HAP-1 (cell line): ENCODE measurements at regions not wholly inside any gene's neighbourhood (a gene's known extent, or its start where the extent isn't known, plus 50 kb on each side); places are given as distances from the start of the nearest gene placed in this dataset.

Source experiments
- DNase-seq, 2 experiments: peaks; one replicate each; pipeline ENCODE4 v3.0.0-alpha.2; 2016 to 2020; ENCODE audit warnings: low spot score in 2 of 2
- H3K27me3 ChIP-seq: fragments of 250-450 bp; sonication (Bioruptor Pico); 2 replicates; pipeline ENCODE4 v1.5.1; 2020; ENCODE audit warnings: low read depth, mild to moderate bottlenecking, moderate library complexity
- H3K36me3 ChIP-seq: fragments of 250-450 bp; sonication (Bioruptor Pico); replicated peaks from 2 replicates; pipeline ENCODE4 v1.5.1; 2020; ENCODE audit warnings: mild to moderate bottlenecking
- H3K4me1 ChIP-seq: fragments of 250-450 bp; sonication (Bioruptor Pico); 2 replicates; pipeline ENCODE4 v1.5.1; 2020; ENCODE audit warnings: mild to moderate bottlenecking
- H3K4me3 ChIP-seq: fragments of 250-450 bp; sonication (Bioruptor Pico); 2 replicates; pipeline ENCODE4 v1.5.1; 2020; ENCODE audit warnings: mild to moderate bottlenecking, moderate library complexity
- H3K9me3 ChIP-seq: fragments of 250-450 bp; sonication (Bioruptor Pico); 2 replicates; pipeline ENCODE4 v1.5.1; 2020; ENCODE audit warnings: mild to moderate bottlenecking, moderate library complexity
- in situ Hi-C: fragments of 300-500 bp; cut with MboI; formaldehyde crosslinking; loops from 3 replicates; pipeline ENCODE4 v1.14.3; 2020; ENCODE audit warnings: low sequenced_read_pairs, inconsistent platforms, mixed read lengths

GRCh38 chr6:22929311-22929985 lies 360.1 kb downstream of the HDGFL1 start:
- no peak for DNase-seq
- Histone ChIP-seq H3K36me3 (no peaks in the 10 kb centered on the region), H3K4me3 (no peak overlapping the region), H3K4me1 (no peaks in the 10 kb centered on the region), H3K27me3 (no peaks in the 10 kb centered on the region), H3K9me3 (no peaks in the 10 kb centered on the region)
- in situ Hi-C loops: no loop called here

DNA sequence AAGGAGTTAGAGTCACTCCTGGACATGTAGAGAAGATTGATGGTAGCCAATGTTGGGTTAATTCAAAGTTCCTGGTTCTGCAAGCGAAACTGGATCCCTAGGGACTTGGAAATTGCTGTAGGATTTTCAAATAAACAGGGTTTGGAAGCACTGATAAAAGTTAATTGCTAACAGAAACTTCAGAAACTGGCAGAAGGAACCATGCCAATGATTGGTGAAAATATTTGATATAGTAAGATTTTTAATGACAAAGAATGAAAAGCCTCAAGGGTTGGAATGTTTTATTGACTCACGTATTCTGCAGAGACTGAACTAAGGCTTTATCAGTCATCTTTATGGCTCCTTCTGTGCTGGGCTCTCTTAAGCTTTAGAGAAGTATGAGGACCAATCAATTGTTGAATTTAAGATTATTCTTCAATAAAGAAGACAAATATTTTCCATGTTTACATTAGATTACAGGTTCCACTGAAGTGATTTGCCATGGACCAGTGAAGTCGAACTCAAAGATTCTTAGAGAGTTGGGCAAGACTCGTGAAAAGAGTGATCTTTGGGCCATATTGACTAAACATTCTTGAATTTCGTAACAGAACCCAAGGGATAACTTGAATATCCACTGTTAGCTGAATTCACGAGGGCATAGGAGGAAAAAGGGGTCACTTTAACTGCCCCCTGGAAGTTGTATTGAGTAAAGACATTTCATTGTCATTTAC lies 371.4 kb downstream of the HDGFL1 start:
- in situ Hi-C loops: no loop called here
- no peak for DNase-seq

GRCh38 chr6:22942403-22942802 lies 373.0 kb downstream of the HDGFL1 start:
- Histone ChIP-seq H3K27me3 (no peaks in the 10 kb centered on the region), H3K4me1 (no peaks in the 10 kb centered on the region), H3K4me3 (no peak overlapping the region), H3K36me3 (no peaks in the 10 kb centered on the region), H3K9me3 (no peaks in the 10 kb centered on the region; the same call in 1 of the 2 replicates)
- in situ Hi-C loops: no loop called here
- DNase-seq: no peak

More for the DNA sequence above, 371.4 kb downstream of the HDGFL1 start:
- H3K36me3 ChIP-seq: no peaks in the 10 kb centered on the region
- no peak overlapping the region for H3K4me3 ChIP-seq
- H3K9me3 ChIP-seq: no peaks in the 10 kb centered on the region; the same call in 1 of the 2 replicates
- no peaks in the 10 kb centered on the region for H3K27me3 ChIP-seq
- no peaks in the 10 kb centered on the region for H3K4me1 ChIP-seq

GRCh38 chr6:22943327-22943726 lies 374.0 kb downstream of the HDGFL1 start:
- no peak overlapping the region for H3K4me3 ChIP-seq
- H3K4me1 ChIP-seq: no peaks in the 10 kb centered on the region
- H3K9me3 ChIP-seq: no peaks in the 10 kb centered on the region; the same call in 1 of the 2 replicates
- H3K27me3 ChIP-seq: no peaks in the 10 kb centered on the region
- in situ Hi-C loops: no loop called here
- no peaks in the 10 kb centered on the region for H3K36me3 ChIP-seq
- no peak for DNase-seq

DNA sequence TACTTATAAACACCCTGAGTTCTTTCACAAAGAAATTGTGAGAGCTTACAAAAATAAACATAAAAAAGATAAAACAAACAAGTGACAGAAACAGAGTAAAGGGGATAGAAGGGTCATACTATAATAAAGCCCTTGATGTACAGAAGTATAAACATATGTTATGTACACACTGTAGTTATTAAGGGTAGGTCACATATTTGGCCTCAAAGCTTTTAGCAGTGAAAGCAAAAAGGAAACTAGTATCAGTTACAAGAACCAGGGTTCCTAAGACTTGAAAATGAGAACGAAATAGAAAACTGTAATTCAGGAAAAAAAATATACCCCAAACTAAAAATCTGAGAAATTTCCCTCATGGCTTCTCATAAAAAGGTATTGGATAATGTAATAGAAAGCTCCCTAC lies 380.6 kb downstream of the HDGFL1 start:
- in situ Hi-C loops: no loop called here
- peaks cover 4% of the 10 kb centered on the region; the same call in 1 of the 2 replicates for H3K4me1 ChIP-seq
- no peaks in the 10 kb centered on the region for H3K27me3 ChIP-seq
- DNase-seq: no peak
- H3K9me3 ChIP-seq: no peaks in the 10 kb centered on the region; the same call in 1 of the 2 replicates
- no peak overlapping the region for H3K4me3 ChIP-seq
- H3K36me3 ChIP-seq: no peaks in the 10 kb centered on the region

DNA sequence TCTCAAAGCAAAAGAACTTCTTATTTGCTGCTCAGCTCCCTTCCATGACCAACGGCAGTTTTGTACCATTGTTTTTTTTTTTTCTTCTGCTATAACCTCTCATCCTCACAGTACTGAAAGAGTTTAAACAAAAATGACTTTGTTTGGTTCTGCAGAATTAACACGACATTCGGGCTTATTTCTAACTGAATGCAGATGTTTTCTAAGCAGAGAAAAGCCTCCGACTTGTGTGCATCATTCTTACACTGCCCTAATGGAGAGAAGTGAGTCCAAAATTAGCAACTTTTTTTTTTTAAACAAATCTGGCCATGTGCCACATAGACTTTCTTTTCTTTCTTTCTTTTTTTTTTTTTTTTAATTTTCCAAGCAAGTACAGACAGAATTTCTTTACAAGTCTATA lies 382.7 kb downstream of the HDGFL1 start:
- in situ Hi-C loops: no loop called here
- H3K4me1 ChIP-seq: peaks cover 6% of the 10 kb centered on the region; the same call in 1 of the 2 replicates
- DNase-seq: no peak

GRCh38 chr6:22954749-22955385 lies 385.5 kb downstream of the HDGFL1 start:
- in situ Hi-C loops: no loop called here

More for the DNA sequence above, 382.7 kb downstream of the HDGFL1 start:
- no peaks in the 10 kb centered on the region; the same call in 1 of the 2 replicates for H3K9me3 ChIP-seq
- H3K36me3 ChIP-seq: no peaks in the 10 kb centered on the region
- H3K4me3 ChIP-seq: no peak overlapping the region
- H3K27me3 ChIP-seq: no peaks in the 10 kb centered on the region

DNA sequence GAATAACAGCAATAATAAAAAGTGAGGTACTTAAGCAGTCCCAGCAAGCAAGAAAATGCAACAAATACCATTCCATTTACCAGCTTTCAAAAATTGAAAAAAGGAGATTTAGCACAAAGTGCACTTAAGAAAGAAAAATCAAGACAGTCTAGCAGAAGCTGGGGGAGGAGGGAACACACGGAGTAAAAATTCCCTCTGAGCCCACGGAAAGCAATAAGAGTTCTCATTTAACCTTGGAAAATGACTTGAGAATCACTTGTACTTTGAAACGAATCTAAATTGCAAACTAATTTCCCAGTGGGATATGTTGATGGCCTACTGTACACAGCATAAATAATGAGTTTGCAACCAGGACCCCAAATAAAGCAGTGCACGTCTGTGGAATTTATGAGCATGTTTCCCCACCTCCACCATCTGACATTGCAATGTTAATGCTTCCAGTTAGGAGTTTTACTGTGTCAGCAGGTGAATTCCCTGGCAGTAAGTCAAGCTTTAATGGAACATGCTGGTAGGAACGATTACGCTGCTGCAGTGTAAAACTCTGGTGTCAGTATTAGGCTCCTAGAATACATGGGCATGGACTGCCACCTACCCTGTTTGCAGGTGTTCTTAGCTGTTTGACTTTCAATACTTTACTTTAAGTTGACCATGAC lies 386.8 kb downstream of the HDGFL1 start:
- Histone ChIP-seq H3K4me1 (peaks cover 6% of the 10 kb centered on the region; the same call in 1 of the 2 replicates), H3K9me3 (no peaks in the 10 kb centered on the region; the same call in 1 of the 2 replicates), H3K36me3 (no peaks in the 10 kb centered on the region), H3K27me3 (no peaks in the 10 kb centered on the region), H3K4me3 (no peak overlapping the region)
- in situ Hi-C loops: no loop called here
- no peak for DNase-seq

More at GRCh38 chr6:22954749-22955385, 385.5 kb downstream of the HDGFL1 start:
- H3K4me1 ChIP-seq: peaks cover 6% of the 10 kb centered on the region; the same call in 1 of the 2 replicates
- no peak for DNase-seq
- H3K9me3 ChIP-seq: no peaks in the 10 kb centered on the region; the same call in 1 of the 2 replicates
- H3K36me3 ChIP-seq: no peaks in the 10 kb centered on the region
- no peak overlapping the region for H3K4me3 ChIP-seq
- no peaks in the 10 kb centered on the region for H3K27me3 ChIP-seq

- H3K4me1 ChIP-seq: peaks cover 6% of the 10 kb centered on the region; the same call in 1 of the 2 replicates
- H3K9me3 ChIP-seq: no peaks in the 10 kb centered on the region
- no peaks in the 10 kb centered on the region for H3K27me3 ChIP-seq
- H3K36me3 ChIP-seq: no peaks in the 10 kb centered on the region
- no peak for DNase-seq
- no peak overlapping the region for H3K4me3 ChIP-seq
- in situ Hi-C loops: no loop called here
Measured at GRCh38 chr6:22958677-22959076, 389.3 kb downstream of the HDGFL1 start.

DNA sequence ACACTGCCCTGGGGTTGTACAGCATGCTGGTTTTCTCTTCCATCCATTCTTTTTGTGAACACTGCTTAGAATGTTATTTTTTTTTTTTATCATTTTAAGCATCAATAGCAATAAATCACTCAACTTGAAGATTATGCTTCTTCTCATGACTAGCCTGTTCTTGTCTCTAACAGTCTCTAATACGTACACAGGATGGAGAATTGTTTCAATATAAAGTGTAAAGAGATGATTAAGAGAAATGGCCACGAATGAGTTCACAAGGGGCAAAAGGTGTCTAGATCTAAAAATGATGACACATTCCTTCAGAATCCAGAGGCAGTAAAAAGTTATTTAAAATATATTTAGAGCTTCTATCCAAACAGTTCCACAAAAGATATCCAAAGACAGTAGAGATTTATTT lies 390.2 kb downstream of the HDGFL1 start:
- no peaks in the 10 kb centered on the region for H3K9me3 ChIP-seq
- in situ Hi-C loops: no loop called here

DNA sequence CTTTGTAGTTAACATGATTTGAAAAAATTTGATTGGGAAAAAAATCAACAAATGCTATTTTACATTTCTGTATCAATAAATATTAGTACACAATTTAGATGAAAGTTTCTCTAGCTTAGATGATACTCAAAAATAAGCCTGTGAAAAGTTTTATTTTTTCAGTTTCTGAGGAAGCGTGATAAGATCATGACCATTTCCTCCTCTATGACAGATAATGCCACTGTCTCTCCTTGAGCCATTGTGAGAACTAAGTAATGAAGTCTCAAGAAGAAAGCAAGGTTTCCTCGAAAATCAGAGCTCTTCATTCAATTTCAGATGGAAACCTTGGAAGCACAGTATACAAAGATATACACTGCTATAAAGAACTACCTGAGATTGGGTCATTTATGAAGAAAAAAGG lies 395.0 kb downstream of the HDGFL1 start:
- H3K4me1 ChIP-seq: no peaks in the 10 kb centered on the region
- H3K9me3 ChIP-seq: no peaks in the 10 kb centered on the region
- no peak overlapping the region for H3K4me3 ChIP-seq
- H3K27me3 ChIP-seq: no peaks in the 10 kb centered on the region
- DNase-seq: no peak
- H3K36me3 ChIP-seq: no peaks in the 10 kb centered on the region
- in situ Hi-C loops: no loop called here

More for the DNA sequence above, 390.2 kb downstream of the HDGFL1 start:
- H3K4me1 ChIP-seq: peaks cover 6% of the 10 kb centered on the region; the same call in 1 of the 2 replicates
- no peak overlapping the region for H3K4me3 ChIP-seq
- no peaks in the 10 kb centered on the region for H3K36me3 ChIP-seq
- DNase-seq: no peak
- H3K27me3 ChIP-seq: no peaks in the 10 kb centered on the region

DNA sequence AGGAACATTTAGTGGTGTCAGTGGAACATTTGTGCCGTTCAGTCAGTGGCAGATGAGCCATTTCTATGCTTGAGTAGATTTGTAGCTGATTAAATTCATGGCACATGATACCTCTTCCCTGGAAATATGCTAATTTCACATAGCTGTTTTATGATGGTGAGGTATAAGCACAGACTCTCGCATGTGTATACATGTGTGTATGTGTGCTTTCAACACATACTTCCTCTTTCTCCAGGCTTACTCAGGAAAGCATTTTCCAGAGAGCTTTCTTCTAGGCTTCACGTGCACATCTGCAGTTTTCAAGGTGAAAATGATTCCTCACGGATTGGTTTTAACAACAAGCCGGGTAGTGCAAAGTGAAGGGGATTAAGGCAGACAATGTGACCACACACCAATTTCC lies 396.5 kb downstream of the HDGFL1 start:
- no peak for DNase-seq
- Histone ChIP-seq H3K27me3 (no peaks in the 10 kb centered on the region), H3K4me1 (no peaks in the 10 kb centered on the region), H3K36me3 (no peaks in the 10 kb centered on the region), H3K4me3 (no peak overlapping the region), H3K9me3 (no peaks in the 10 kb centered on the region)
- in situ Hi-C loops: no loop called here

DNA sequence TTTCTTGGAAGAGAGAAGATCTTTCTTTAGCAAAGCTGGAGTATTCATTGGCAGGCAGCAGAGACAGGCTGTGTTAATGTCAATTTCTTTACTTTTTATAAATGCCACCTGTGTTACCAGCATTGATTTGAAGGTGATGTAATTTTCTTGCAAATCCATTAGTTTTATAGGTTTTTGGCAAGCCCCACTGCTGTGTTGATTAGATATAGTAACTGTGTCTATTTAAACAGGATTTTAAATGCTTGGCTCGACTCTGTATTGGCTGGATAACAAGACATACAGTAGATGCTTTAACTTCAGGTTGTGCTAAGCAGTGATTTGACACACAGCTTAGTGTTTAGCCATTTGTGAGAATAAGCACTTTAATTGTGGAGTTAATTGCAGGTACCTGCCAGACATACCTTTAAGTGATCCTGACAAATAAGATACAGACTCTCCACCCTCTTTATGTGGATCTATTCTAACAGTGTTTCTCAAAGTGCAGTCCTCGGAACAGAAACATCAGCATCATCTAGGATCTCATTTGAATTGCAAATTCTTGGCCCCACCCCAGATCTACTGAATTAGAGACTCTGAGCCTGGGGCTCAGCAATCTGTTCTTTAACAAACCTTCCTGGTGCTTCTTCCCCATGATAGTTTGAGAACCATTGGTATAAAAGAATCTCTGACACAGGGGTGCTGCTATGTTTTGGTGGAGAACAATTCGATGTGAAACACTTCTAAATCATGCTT lies 397.5 kb downstream of the HDGFL1 start:
- no peaks in the 10 kb centered on the region for H3K27me3 ChIP-seq
- H3K4me3 ChIP-seq: no peak overlapping the region
- DNase-seq: no peak
- no peaks in the 10 kb centered on the region for H3K36me3 ChIP-seq
- no peaks in the 10 kb centered on the region for H3K9me3 ChIP-seq
- in situ Hi-C loops: no loop called here
- no peaks in the 10 kb centered on the region for H3K4me1 ChIP-seq
